ENCODE measurements at regions not wholly inside any gene's neighbourhood (a gene's known extent, or its start where the extent isn't known, plus 50 kb on each side); places are given as distances from the start of the nearest gene placed in this dataset.
A peak's percentile ranks its signal among the peaks of the same experiment; 100 is the strongest.

DNA sequence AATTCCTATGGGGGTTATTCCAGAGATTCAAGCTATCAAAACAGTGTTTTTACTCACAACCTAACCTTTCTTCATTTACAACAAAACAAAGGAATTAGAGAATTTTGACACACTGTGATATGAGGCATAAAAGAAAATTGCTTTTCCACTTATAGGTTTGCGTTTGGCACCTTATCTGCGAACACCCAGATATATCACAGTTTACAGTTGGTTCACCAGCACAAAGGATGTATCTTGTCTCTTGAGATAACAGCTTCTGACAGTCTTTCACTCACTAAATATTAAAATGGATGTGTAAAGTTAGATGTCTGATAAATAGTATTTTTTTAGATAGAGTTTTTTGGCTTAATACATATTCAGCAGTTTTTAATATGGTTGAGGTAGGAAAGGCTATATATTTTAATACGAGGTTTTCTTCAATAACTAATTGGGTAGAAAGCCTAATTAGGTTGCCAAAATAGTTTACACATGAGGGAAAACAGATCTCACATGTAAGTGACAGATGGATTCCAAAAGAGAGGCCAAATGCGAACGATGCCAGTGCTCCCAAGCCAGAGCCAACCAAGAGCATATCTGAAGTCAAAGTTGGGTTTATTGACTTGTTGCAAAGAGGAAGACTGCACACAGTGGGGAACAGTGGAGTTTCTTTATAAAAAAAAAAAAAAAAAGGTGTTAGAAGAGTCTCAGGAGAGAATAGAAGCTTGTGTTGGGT is 1495.2 kb downstream of the MAT2B start:
- no peaks in the 10 kb centered on the region for H3F3A ChIP-seq (ENCODE audit: insufficient read depth, low read length, poor library complexity, severe bottlenecking)
- no peaks in the 10 kb centered on the region for H3K27me3 ChIP-seq (ENCODE audit: insufficient read depth, low read depth, low read length)
- H4K20me1 ChIP-seq (ENCODE audit: insufficient read depth) = no peaks in the 10 kb centered on the region
- no peaks in the 10 kb centered on the region for H3K9me2 ChIP-seq (ENCODE audit: insufficient read depth, low read length)
- H3K4me3 ChIP-seq (ENCODE audit: low read length) = no peak overlapping the region
- TF ChIP-seq EP300 (conservative IDR thresholded peaks at IDR 0.05; ENCODE audit: poor library complexity, severe bottlenecking) = no peak
- peak; percentile 36 for TF ChIP-seq POLR2AphosphoS5 (IDR thresholded peaks at IDR 0.05)
- TF ChIP-seq MXI1 (conservative IDR thresholded peaks at IDR 0.05; ENCODE audit: poor library complexity, severe bottlenecking) = no peak
- no peaks in the 10 kb centered on the region for H3K36me3 ChIP-seq (ENCODE audit: insufficient read depth, low read length)
- H3K4me2 ChIP-seq (ENCODE audit: low read length) = no peak overlapping the region
- H3K9me3 ChIP-seq (ENCODE audit: low read length) = no peaks in the 10 kb centered on the region
- H3K79me2 ChIP-seq (replicated peaks; ENCODE audit: insufficient read depth, low read length) = no peaks in the 10 kb centered on the region
- H3K9ac ChIP-seq (ENCODE audit: low read length) = no peak overlapping the region
- no peak overlapping the region for H3K27ac ChIP-seq (ENCODE audit: low read length)
- H2AFZ ChIP-seq (ENCODE audit: low read depth, low read length) = no peak overlapping the region

GRCh38 chr5:165003283-165003682 is 1497.9 kb downstream of the MAT2B start:
- TF ChIP-seq MXI1 (conservative IDR thresholded peaks at IDR 0.05; ENCODE audit: poor library complexity, severe bottlenecking) (no peak), POLR2AphosphoS5 (IDR thresholded peaks at IDR 0.05) (no peak)

GRCh38 chr5:165004175-165004574 is 1498.8 kb downstream of the MAT2B start:
- H3K9me2 ChIP-seq (ENCODE audit: insufficient read depth, low read length) = no peaks in the 10 kb centered on the region
- no peak overlapping the region for H3K9ac ChIP-seq (ENCODE audit: low read length)
- no peaks in the 10 kb centered on the region for H3K27me3 ChIP-seq (ENCODE audit: insufficient read depth, low read depth, low read length)
- TF ChIP-seq TAF1 (IDR thresholded peaks at IDR 0.05; ENCODE audit: low read depth) = no peak
- TF ChIP-seq EZH2 (IDR thresholded peaks at IDR 0.05; ENCODE audit: borderline replicate concordance, insufficient read depth, low read length, poor library complexity, severe bottlenecking) = no peak
- TF ChIP-seq MXI1 (conservative IDR thresholded peaks at IDR 0.05; ENCODE audit: poor library complexity, severe bottlenecking) = no peak
- no peak for TF ChIP-seq SMC3 (conservative IDR thresholded peaks at IDR 0.05; ENCODE audit: poor library complexity)
- TF ChIP-seq RAD21 (conservative IDR thresholded peaks at IDR 0.05) = no peak
- TF ChIP-seq, protein P1, sequence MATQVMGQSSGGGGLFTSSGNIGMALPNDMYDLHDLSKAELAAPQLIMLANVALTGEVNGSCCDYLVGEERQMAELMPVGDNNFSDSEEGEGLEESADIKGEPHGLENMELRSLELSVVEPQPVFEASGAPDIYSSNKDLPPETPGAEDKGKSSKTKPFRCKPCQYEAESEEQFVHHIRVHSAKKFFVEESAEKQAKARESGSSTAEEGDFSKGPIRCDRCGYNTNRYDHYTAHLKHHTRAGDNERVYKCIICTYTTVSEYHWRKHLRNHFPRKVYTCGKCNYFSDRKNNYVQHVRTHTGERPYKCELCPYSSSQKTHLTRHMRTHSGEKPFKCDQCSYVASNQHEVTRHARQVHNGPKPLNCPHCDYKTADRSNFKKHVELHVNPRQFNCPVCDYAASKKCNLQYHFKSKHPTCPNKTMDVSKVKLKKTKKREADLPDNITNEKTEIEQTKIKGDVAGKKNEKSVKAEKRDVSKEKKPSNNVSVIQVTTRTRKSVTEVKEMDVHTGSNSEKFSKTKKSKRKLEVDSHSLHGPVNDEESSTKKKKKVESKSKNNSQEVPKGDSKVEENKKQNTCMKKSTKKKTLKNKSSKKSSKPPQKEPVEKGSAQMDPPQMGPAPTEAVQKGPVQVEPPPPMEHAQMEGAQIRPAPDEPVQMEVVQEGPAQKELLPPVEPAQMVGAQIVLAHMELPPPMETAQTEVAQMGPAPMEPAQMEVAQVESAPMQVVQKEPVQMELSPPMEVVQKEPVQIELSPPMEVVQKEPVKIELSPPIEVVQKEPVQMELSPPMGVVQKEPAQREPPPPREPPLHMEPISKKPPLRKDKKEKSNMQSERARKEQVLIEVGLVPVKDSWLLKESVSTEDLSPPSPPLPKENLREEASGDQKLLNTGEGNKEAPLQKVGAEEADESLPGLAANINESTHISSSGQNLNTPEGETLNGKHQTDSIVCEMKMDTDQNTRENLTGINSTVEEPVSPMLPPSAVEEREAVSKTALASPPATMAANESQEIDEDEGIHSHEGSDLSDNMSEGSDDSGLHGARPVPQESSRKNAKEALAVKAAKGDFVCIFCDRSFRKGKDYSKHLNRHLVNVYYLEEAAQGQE (IDR thresholded peaks at IDR 0.05; ENCODE audit: borderline replicate concordance) = no peak
- TF ChIP-seq EP300 (conservative IDR thresholded peaks at IDR 0.05; ENCODE audit: poor library complexity, severe bottlenecking) = no peak
- TF ChIP-seq POLR2AphosphoS5 (IDR thresholded peaks at IDR 0.05) = no peak
- H3K4me3 ChIP-seq (ENCODE audit: low read length) = no peak overlapping the region
- no peak overlapping the region for H3K27ac ChIP-seq (ENCODE audit: low read length)
- no peak overlapping the region for H3K4me2 ChIP-seq (ENCODE audit: low read length)
- no peaks in the 10 kb centered on the region for H3F3A ChIP-seq (ENCODE audit: insufficient read depth, low read length, poor library complexity, severe bottlenecking)
- H4K20me1 ChIP-seq (ENCODE audit: insufficient read depth) = no peaks in the 10 kb centered on the region
- H3K9me3 ChIP-seq (ENCODE audit: low read length) = no peaks in the 10 kb centered on the region
- no peaks in the 10 kb centered on the region for H3K36me3 ChIP-seq (ENCODE audit: insufficient read depth, low read length)
- no peak overlapping the region for H2AFZ ChIP-seq (ENCODE audit: low read depth, low read length)
- H3K79me2 ChIP-seq (replicated peaks; ENCODE audit: insufficient read depth, low read length) = no peaks in the 10 kb centered on the region

More at GRCh38 chr5:165003283-165003682, 1497.9 kb downstream of the MAT2B start:
- Histone ChIP-seq H4K20me1 (ENCODE audit: insufficient read depth) (no peaks in the 10 kb centered on the region), H3F3A (ENCODE audit: insufficient read depth, low read length, poor library complexity, severe bottlenecking) (no peaks in the 10 kb centered on the region), H3K9me2 (ENCODE audit: insufficient read depth, low read length) (no peaks in the 10 kb centered on the region), H3K27me3 (ENCODE audit: insufficient read depth, low read depth, low read length) (no peaks in the 10 kb centered on the region), H3K9ac (ENCODE audit: low read length) (no peak overlapping the region), H3K27ac (ENCODE audit: low read length) (no peak overlapping the region), H3K79me2 (replicated peaks; ENCODE audit: insufficient read depth, low read length) (no peaks in the 10 kb centered on the region), H3K4me3 (ENCODE audit: low read length) (no peak overlapping the region), H3K36me3 (ENCODE audit: insufficient read depth, low read length) (no peaks in the 10 kb centered on the region), H3K4me2 (ENCODE audit: low read length) (no peak overlapping the region), H3K9me3 (ENCODE audit: low read length) (no peaks in the 10 kb centered on the region), H2AFZ (ENCODE audit: low read depth, low read length) (no peak overlapping the region)
